ENCODE measurements at regions not wholly inside any gene's neighbourhood (a gene's known extent, or its start where the extent isn't known, plus 50 kb on each side); places are given as distances from the start of the nearest gene placed in this dataset.
"Not testable (repeated sequence)": the region's sequence is repeated elsewhere in the genome, so short reads cannot be mapped to it uniquely, and the experiment has no call there.

- no peak for DNase-seq
These were observed 1153.4 kb downstream of the TMEM121 start for GRCh38 chr14:106679776-106680175.

DNA sequence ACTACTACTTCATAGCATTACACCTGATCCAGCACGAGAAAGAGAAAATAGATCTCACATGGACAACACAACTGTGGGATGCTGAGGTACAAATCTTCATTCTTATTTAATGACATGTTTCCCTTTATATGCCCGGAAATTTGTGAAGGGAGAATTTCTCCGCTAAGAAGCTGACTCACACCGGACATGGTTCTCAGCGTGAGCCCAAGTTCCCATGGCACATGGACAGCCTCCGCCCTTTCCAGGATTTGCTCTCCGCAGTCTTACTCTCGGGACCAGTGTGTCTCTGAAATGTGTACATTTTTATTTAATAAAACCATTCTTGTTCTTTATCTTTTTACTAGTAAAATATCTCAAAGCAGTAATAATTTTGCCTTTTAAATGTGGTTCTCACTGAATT lies 1154.8 kb downstream of the TMEM121 start:
- DNase-seq, result no peak

- no peak for DNase-seq
These were observed 1155.2 kb downstream of the TMEM121 start for GRCh38 chr14:106681568-106681967.

DNA sequence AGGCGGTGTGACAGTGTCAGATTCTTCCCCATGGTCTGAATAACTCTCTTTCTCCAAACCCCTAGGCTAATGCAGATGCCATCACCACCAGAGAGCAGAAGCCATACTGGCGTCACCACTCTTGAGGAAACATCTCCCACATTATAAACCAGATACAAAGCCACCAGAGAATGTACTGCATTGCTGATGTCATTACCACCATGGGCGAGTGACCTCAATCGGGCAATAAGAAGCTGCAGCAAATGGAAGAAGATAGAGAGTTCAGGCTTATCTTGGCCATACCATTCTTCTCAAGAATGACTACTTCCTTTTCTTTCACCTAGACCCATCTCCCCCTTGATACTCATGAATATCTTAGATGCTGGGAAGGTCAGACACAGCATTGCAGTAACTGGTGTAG lies 1157.2 kb downstream of the TMEM121 start:
- DNase-seq, result no peak

GRCh38 chr14:106686533-106686932 lies 1160.2 kb downstream of the TMEM121 start:
- DNase-seq, result no peak

GRCh38 chr14:106690333-106690891 lies 1164.0 kb downstream of the TMEM121 start:
- no peak for DNase-seq

GRCh38 chr14:106691601-106692291 lies 1165.4 kb downstream of the TMEM121 start:
- no peak for DNase-seq

GRCh38 chr14:106694638-106695393 lies 1168.4 kb downstream of the TMEM121 start:
- no peak for DNase-seq

DNA sequence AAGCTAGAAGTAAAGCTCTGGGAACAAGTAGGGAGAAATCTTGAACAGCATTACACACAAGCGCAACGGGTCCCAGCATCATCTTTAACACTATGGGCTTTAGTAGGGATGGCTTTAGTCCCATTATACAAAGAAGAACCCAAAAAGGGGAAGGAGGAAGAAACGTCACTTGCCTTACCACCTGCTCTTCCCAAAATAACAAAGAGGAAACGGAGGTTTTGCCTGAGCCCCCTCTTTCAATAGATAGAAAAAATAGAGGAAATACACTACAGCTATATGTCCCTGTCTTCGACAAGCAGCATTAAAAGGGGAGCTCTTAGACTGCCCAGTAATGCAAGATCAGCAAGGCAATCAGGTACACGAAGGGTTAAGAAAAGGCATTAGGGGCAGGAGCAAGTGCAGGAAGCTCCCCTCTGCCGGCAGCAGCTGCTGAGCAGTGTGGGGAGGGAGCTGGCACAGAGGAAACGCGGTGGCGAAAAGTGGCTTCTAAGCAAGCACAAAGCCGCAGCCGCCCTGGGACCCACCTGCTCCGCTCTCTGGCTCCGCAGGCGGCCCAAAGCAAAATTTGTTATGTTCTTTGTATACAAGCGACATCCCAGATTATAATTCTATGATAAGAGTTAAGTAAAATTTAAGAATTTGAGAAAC lies 1172.4 kb downstream of the TMEM121 start:
- DNase-seq, result not testable (repeated sequence)

DNA sequence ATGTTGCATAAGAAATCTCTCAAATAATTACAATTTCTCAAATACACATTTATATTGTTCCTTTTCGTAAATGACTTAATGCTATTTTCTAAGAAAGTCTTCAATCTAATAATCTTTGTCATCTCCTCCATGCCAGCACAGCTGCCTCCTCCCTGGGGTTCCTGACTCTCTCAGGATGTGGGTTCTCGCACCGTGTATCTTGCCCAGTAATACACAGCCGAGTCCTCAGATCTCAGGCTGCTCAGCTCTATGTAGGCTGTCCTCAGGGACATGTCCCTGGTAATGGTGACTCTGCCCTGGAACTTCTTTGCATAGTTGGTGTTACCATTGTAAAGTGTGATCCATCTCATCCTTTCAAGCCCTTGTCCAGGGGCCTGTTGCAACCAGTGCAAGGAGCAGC lies 1177.3 kb downstream of the TMEM121 start:
- not testable (repeated sequence) for DNase-seq

GRCh38 chr14:106706488-106706887 lies 1180.1 kb downstream of the TMEM121 start:
- DNase-seq, result not testable (repeated sequence)

- DNase-seq, result not testable (repeated sequence)
These were observed 1183.8 kb downstream of the TMEM121 start for GRCh38 chr14:106710187-106710586.

- DNase-seq, result not testable (repeated sequence)
These were observed 1186.1 kb downstream of the TMEM121 start for GRCh38 chr14:106712513-106712912.

DNA sequence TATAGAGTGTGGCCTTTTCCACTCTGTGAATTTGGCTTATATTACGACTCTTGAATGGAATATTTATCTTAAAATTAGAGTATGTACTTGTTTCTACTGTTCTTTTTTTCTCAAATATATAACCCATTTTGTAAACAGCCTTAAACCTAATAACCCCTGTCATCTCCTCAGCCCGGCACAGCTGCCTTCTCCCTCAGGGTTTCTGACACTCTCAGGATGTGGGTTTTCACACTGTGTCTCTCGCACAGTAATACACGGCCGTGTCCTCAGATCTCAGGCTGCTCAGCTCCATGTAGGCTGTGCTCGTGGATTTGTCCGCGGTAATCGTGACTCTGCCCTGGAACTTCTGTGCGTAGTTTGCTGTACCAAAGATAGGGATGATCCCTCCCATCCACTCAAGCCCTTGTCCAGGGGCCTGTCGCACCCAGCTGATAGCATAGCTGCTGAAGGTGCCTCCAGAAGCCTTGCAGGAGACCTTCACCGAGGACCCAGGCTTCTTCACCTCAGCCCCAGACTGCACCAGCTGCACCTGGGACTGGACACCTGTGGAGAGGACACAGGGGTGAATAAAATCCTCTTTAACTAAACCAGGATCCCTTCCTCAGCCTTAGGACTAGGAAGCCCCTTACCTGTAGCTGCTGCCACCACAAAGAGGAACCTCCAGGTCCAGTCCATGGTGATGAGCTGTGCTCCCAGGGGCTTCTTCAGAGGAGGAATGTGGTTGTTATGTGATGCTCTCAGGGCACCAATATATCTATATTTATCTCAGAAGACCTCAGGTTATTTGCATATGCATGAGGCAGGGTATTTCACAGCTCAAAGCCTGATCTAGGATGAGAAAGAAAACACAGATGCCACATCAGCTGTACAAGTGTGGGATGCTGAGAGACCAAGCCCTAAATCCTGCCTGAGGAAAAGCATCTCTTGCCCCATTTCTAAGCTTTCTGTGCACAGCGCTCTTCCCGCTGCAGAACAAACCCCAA lies 1188.4 kb downstream of the TMEM121 start:
- not testable (repeated sequence) for DNase-seq

- not testable (repeated sequence) for DNase-seq
These were observed 1191.2 kb downstream of the TMEM121 start for GRCh38 chr14:106717544-106717943.

DNA sequence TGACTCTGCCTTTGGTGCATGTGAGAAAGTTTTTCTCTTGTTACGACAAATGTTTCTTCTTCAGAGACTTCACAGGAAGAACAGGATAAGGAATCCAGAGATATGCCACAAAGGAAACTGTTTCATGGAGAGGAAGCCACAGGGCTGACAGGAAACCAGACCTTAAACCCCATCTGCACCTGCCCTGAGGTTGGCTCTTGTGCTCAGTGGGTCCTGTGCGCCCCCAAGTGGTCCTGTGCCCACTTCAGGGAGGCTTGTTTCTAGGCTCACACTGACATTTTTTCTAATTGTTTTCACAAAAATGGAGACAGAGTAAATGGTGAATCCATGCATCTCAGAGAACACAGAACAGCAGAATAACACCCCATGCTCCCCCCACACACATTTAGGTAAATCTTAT lies 1193.5 kb downstream of the TMEM121 start:
- DNase-seq, result not testable (repeated sequence)

DNA sequence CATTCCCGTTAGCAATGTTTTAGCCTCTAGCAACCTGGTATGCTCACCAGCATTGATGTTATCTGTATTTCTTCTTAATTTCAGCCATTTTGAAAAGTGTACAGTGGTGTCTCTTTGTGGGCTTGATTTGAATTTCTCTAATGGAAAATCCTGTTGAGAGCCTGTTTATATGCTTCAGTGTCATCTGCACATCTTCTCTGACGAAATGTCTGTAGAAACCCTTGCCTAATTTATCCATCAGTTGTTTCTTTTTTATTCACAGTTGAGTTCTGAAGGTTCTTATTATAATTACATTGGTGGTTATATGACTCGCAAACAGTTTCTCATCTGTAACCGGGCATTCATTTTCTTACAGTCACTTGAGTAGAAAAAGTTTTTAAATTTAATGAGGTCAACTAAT lies 1195.5 kb downstream of the TMEM121 start:
- DNase-seq, result not testable (repeated sequence)

GRCh38 chr14:106722813-106723687 lies 1196.7 kb downstream of the TMEM121 start:
- DNase-seq, result not testable (repeated sequence)

- DNase-seq, result not testable (repeated sequence)
These were observed 1201.6 kb downstream of the TMEM121 start for GRCh38 chr14:106727962-106728361.

- DNase-seq, result no peak
These were observed 1202.2 kb downstream of the TMEM121 start for GRCh38 chr14:106728611-106729010.
